GM12878 (cell line): ENCODE measurements at regions not wholly inside any gene's neighbourhood (a gene's known extent, or its start where the extent isn't known, plus 50 kb on each side); places are given as distances from the start of the nearest gene placed in this dataset.

Experiments
- ATAC-seq: fragments of 200-7000 bp; cut with Tn5 transposase; 3 replicates; pipeline ENCODE4 v1.9.1; 2020; ENCODE audit warnings: mild to moderate bottlenecking, moderate library complexity
- BruUV-seq: library from RNA; stranded (reverse); fragments of 400-500 nt; replicated peaks from 2 replicates; lab custom pipeline; 2021; lab: Mats Ljungman, UMichigan
- CTCF ChIA-PET: fragments of 300-600 bp; sonication (Branson Sonifier 250); formaldehyde crosslinking; extraction: SDS; loops from one replicate; lab custom pipeline; 2021; ENCODE audit warnings: inconsistent platforms; lab: Yijun Ruan, JAX
- POLR2A ChIA-PET: fragments of 350-600 bp; formaldehyde crosslinking; extraction: SDS; loops from one replicate; lab custom pipeline; 2021; ENCODE audit warnings: inconsistent platforms; lab: Charles Lee
- RAD21 ChIA-PET: fragments of 300-600 bp; sonication (Branson Sonifier 250); formaldehyde crosslinking; loops from one replicate; lab custom pipeline; 2023; ENCODE audit warnings: antibody characterized with exemption; ENCODE audit not compliant: unreplicated experiment; lab: Charles Lee
- SMC1A ChIA-PET: fragments of 300-600 bp; sonication (Branson Sonifier 250); formaldehyde crosslinking; loops from one replicate; lab custom pipeline; 2023; ENCODE audit not compliant: unreplicated experiment, uncharacterized antibody; lab: Charles Lee
- DNase-seq: peaks from one replicate; pipeline ENCODE4 v3.0.0-alpha.2; 2011; ENCODE audit warnings: low read depth, low spot score
- FAIRE-seq: peaks from 3 replicates; lab custom pipeline; 2011; peaks lifted over from hg19 to GRCh38; lab: Jason Lieb, UNC
- H2AFZ ChIP-seq: 2 replicates; pipeline ENCODE4 v1.6.0; 2011; ENCODE audit warnings: low read depth, low read length, control low read depth; ENCODE audit not compliant: control insufficient read depth
- H3K27ac ChIP-seq: 2 replicates; pipeline ENCODE4 v1.5.1; 2011; ENCODE audit warnings: control low read depth; ENCODE audit not compliant: control insufficient read depth, insufficient read depth
- H3K27me3 ChIP-seq, 2 experiments: replicated peaks in 1 of 2; 2 replicates each; pipeline versions ENCODE4 v1.6.0 to v1.6.1; 2011; ENCODE audit warnings: low read length in 1 of 2; ENCODE audit not compliant: control insufficient read depth in 2 of 2, insufficient read depth in 2 of 2
- H3K36me3 ChIP-seq, 2 experiments: 2 replicates each; pipeline ENCODE4 v1.5.1; 2011; ENCODE audit warnings: low read length in 1 of 2; ENCODE audit not compliant: control insufficient read depth in 2 of 2, insufficient read depth in 2 of 2
- H3K4me1 ChIP-seq: 2 replicates; pipeline ENCODE4 v1.6.1; 2011; ENCODE audit warnings: mild to moderate bottlenecking, low read length, moderate library complexity, mixed read lengths; ENCODE audit not compliant: control insufficient read depth, insufficient read depth
- H3K4me2 ChIP-seq: 2 replicates; pipeline ENCODE4 v1.6.0; 2011; ENCODE audit warnings: control low read depth; ENCODE audit not compliant: control insufficient read depth, insufficient read depth
- H3K4me3 ChIP-seq: fragments of 200-600 bp; sonication (generic); 2 replicates; pipeline ENCODE4 v1.5.1; 2016
- H3K79me2 ChIP-seq: 2 replicates; pipeline ENCODE4 v1.6.0; 2011; ENCODE audit warnings: low read length; ENCODE audit not compliant: control insufficient read depth, insufficient read depth
- H3K9ac ChIP-seq: 2 replicates; pipeline ENCODE4 v1.8.0; 2011; ENCODE audit warnings: low read length, control low read depth, mixed read lengths; ENCODE audit not compliant: control insufficient read depth, insufficient read depth
- H3K9me3 ChIP-seq: replicated peaks from 3 replicates; pipeline ENCODE4 v1.5.1; 2011; ENCODE audit warnings: mild to moderate bottlenecking, low read length; ENCODE audit not compliant: control insufficient read depth, insufficient read depth
- H4K20me1 ChIP-seq: 2 replicates; pipeline ENCODE4 v1.6.0; 2011; ENCODE audit not compliant: control insufficient read depth, insufficient read depth
- BCLAF1 ChIP-seq: fragments of 450-650 bp; IDR thresholded peaks from 2 replicates; pipeline ENCODE4 v1.6.1; 2017; ENCODE audit warnings: antibody characterized with exemption, mild to moderate bottlenecking, moderate library complexity
- BMI1 ChIP-seq: fragments of 450-650 bp; IDR thresholded peaks from 2 replicates; pipeline ENCODE4 v1.6.1; 2016; ENCODE audit warnings: mild to moderate bottlenecking, moderate library complexity, borderline replicate concordance
- IRF5 ChIP-seq: fragments of 450-650 bp; IDR thresholded peaks from 2 replicates; pipeline ENCODE4 v1.6.1; 2017; ENCODE audit warnings: borderline replicate concordance
- LARP7 ChIP-seq: fragments of 450-650 bp; IDR thresholded peaks from 2 replicates; pipeline ENCODE4 v1.6.1; 2017; ENCODE audit warnings: mild to moderate bottlenecking
- RB1 ChIP-seq: fragments of 450-650 bp; formaldehyde crosslinking; IDR thresholded peaks from 2 replicates; pipeline ENCODE4 v1.6.1; 2017; ENCODE audit warnings: mild to moderate bottlenecking, borderline replicate concordance
- SMAD5 ChIP-seq: IDR thresholded peaks from 2 replicates; pipeline ENCODE4 v1.6.1; 2016; ENCODE audit warnings: antibody characterized with exemption, low read depth
- STAT1 ChIP-seq: fragments of 450-650 bp; conservative IDR thresholded peaks from 2 replicates; pipeline ENCODE4 v1.6.1; 2014; ENCODE audit warnings: antibody characterized with exemption, mild to moderate bottlenecking
- ZBTB40 ChIP-seq: fragments of 450-650 bp; IDR thresholded peaks from 2 replicates; pipeline ENCODE4 v1.6.1; 2016; ENCODE audit warnings: mild to moderate bottlenecking, moderate library complexity, borderline replicate concordance
- ZZZ3 ChIP-seq: IDR thresholded peaks from 2 replicates; pipeline ENCODE4 v1.6.1; 2011; ENCODE audit warnings: low read depth; ENCODE audit not compliant: control insufficient read depth, insufficient read length
- WGBS: methylation state at CpG from one replicate; pipeline ENCODE4 v1.1.6; 2016; ENCODE audit warnings: low lambda C conversion rate; ENCODE audit not compliant: insufficient replicate concordance, insufficient coverage; ENCODE audit errors: missing lambda C conversion rate; 5-methylcytosine and 5-hydroxymethylcytosine counted together
- in situ Hi-C: fragments of 300-500 bp; cut with MboI; formaldehyde crosslinking; loops from 9 replicates; pipeline ENCODE4 v1.14.3; 2018; ENCODE audit warnings: mixed read lengths
- intact Hi-C: fragments of 100-400 bp; cut with micrococcal nuclease; formaldehyde crosslinking; loops from one replicate; pipeline ENCODE4 v1.14.2; 2022; ENCODE audit not compliant: unreplicated experiment
- TF ChIP-seq, protein P1 (sequence below): fragments of 450-650 bp; IDR thresholded peaks from 2 replicates; pipeline ENCODE4 v1.6.1; 2017; ENCODE audit warnings: low read depth, mild to moderate bottlenecking, moderate library complexity

DNA sequence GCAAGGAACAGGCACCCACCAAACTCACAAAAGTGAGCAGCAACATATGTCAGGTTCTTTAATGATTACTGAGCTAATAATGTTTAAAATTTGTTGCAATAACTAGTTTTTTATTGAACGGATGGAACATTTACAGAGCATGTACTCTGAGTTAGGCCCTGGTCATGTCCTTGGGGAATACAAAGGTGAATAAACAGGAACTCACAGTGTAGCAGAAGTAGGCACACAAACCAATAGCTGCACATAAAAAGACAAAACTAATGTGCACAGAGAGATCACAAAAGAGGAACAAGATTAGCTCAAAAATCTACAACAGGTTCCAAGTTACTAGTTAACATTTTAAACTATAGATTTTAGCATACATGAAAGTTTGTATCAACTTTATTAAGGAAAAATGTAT, 505.3 kb upstream of the PPP2R3A start (continued):
- TF ChIP-seq STAT1 (no peak), LARP7 (no peak)

- ChIA-PET RAD21 (no interaction called here), CTCF (interaction anchor here (0.5 kb wide), 1 partner anchor 245 kb away, joined by 3 read pairs; no protein-coding TSS in a partner anchor), POLR2A (no interaction called here), SMC1A (no interaction called here)
- peaks cover 0 to 2% of the 10 kb centered on the region in 2 experiments; a peak in 2 of 4 replicates for H3K27me3 ChIP-seq
- H3K9ac ChIP-seq = no peak overlapping the region
- intact Hi-C loops (no loop called here), in situ Hi-C loops (no loop called here)
- H3K27ac ChIP-seq = no peak overlapping the region
- no peak overlapping the region for H2AFZ ChIP-seq
- H3K36me3 ChIP-seq = no peaks in the 10 kb centered on the region
- no peak overlapping the region for H3K4me2 ChIP-seq
- no peaks in the 10 kb centered on the region for H3K4me1 ChIP-seq
- DNase-seq = no peak
- H3K79me2 ChIP-seq = no peaks in the 10 kb centered on the region
- no peaks in the 10 kb centered on the region for H3K9me3 ChIP-seq
- BruUV-seq = no TSS peak
- H3K4me3 ChIP-seq = no peak overlapping the region
- FAIRE-seq = no peak
- H4K20me1 ChIP-seq = no peaks in the 10 kb centered on the region
- WGBS = 50% methylated on average over 1 of the region's 1 CpG
- ATAC-seq = no peak
- no peak for TF ChIP-seq RB1
- TF ChIP-seq, protein P1, sequence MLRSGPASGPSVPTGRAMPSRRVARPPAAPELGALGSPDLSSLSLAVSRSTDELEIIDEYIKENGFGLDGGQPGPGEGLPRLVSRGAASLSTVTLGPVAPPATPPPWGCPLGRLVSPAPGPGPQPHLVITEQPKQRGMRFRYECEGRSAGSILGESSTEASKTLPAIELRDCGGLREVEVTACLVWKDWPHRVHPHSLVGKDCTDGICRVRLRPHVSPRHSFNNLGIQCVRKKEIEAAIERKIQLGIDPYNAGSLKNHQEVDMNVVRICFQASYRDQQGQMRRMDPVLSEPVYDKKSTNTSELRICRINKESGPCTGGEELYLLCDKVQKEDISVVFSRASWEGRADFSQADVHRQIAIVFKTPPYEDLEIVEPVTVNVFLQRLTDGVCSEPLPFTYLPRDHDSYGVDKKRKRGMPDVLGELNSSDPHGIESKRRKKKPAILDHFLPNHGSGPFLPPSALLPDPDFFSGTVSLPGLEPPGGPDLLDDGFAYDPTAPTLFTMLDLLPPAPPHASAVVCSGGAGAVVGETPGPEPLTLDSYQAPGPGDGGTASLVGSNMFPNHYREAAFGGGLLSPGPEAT = no peak
- TF ChIP-seq BCLAF1 = no peak
- no peak for TF ChIP-seq ZZZ3
- no peak for TF ChIP-seq BMI1
- no peak for TF ChIP-seq IRF5
- no peak for TF ChIP-seq SMAD5
- TF ChIP-seq ZBTB40 = no peak
These were observed 493.6 kb upstream of the PPP2R3A start for GRCh38 chr3:135471911-135472310.
